ENCODE measurements at regions not wholly inside any gene's neighbourhood (a gene's known extent, or its start where the extent isn't known, plus 50 kb on each side); places are given as distances from the start of the nearest gene placed in this dataset.

- no peak for TF ChIP-seq CTCF (IDR thresholded peaks at IDR 0.05; ENCODE audit: unreplicated experiment)
- Mint-ChIP-seq H3K4me1 (ENCODE audit: low read depth) (peaks cover 15% of the 10 kb centered on the region), H3K36me3 (ENCODE audit: insufficient read depth) (no peaks in the 10 kb centered on the region), H3K27me3 (peaks cover 2% of the 10 kb centered on the region), H3K27ac (no peak overlapping the region), H3K4me3 (ENCODE audit: low read depth) (no peak overlapping the region), H3K9me3 (ENCODE audit: low read depth) (peaks cover 3% of the 10 kb centered on the region)
- no peak for DNase-seq (ENCODE audit: low spot score, unreplicated experiment)
Observed at GRCh38 chr2:175853616-175853890, 148.5 kb downstream of the LNPK start.

GRCh38 chr2:175852879-175853615, 149.0 kb downstream of the LNPK start:
- Mint-ChIP-seq H3K4me3 (ENCODE audit: low read depth) (no peak overlapping the region), H3K27me3 (peaks cover 2% of the 10 kb centered on the region), H3K9me3 (ENCODE audit: low read depth) (peaks cover 3% of the 10 kb centered on the region), H3K4me1 (ENCODE audit: low read depth) (peaks cover 15% of the 10 kb centered on the region), H3K36me3 (ENCODE audit: insufficient read depth) (no peaks in the 10 kb centered on the region), H3K27ac (no peak overlapping the region)
- DNase-seq (ENCODE audit: low spot score, unreplicated experiment): no peak
- TF ChIP-seq CTCF (IDR thresholded peaks at IDR 0.05; ENCODE audit: unreplicated experiment): no peak

GRCh38 chr2:175847128-175847527, 154.9 kb downstream of the LNPK start:
- Mint-ChIP-seq H3K27ac (no peak overlapping the region), H3K9me3 (ENCODE audit: low read depth) (no peaks in the 10 kb centered on the region), H3K4me3 (ENCODE audit: low read depth) (no peak overlapping the region), H3K27me3 (no peaks in the 10 kb centered on the region), H3K4me1 (ENCODE audit: low read depth) (no peaks in the 10 kb centered on the region), H3K36me3 (ENCODE audit: insufficient read depth) (no peaks in the 10 kb centered on the region)
- no peak for DNase-seq (ENCODE audit: low spot score, unreplicated experiment)
- no peak for TF ChIP-seq CTCF (IDR thresholded peaks at IDR 0.05; ENCODE audit: unreplicated experiment)

- no peaks in the 10 kb centered on the region for H3K27me3 Mint-ChIP-seq
- H3K4me3 Mint-ChIP-seq (ENCODE audit: low read depth): no peak overlapping the region
- H3K9me3 Mint-ChIP-seq (ENCODE audit: low read depth): no peaks in the 10 kb centered on the region
- H3K36me3 Mint-ChIP-seq (ENCODE audit: insufficient read depth): no peaks in the 10 kb centered on the region
- no peak for TF ChIP-seq CTCF (IDR thresholded peaks at IDR 0.05; ENCODE audit: unreplicated experiment)
- H3K4me1 Mint-ChIP-seq (ENCODE audit: low read depth): no peaks in the 10 kb centered on the region
- DNase-seq (ENCODE audit: low spot score, unreplicated experiment): no peak
- H3K27ac Mint-ChIP-seq: no peak overlapping the region
Observed at GRCh38 chr2:175844169-175844568, 157.9 kb downstream of the LNPK start.

- H3K27me3 Mint-ChIP-seq: no peaks in the 10 kb centered on the region
- TF ChIP-seq CTCF (IDR thresholded peaks at IDR 0.05; ENCODE audit: unreplicated experiment): no peak
- no peaks in the 10 kb centered on the region for H3K4me1 Mint-ChIP-seq (ENCODE audit: low read depth)
- no peaks in the 10 kb centered on the region for H3K36me3 Mint-ChIP-seq (ENCODE audit: insufficient read depth)
- H3K4me3 Mint-ChIP-seq (ENCODE audit: low read depth): no peak overlapping the region
- H3K9me3 Mint-ChIP-seq (ENCODE audit: low read depth): no peaks in the 10 kb centered on the region
- no peak overlapping the region for H3K27ac Mint-ChIP-seq
- DNase-seq (ENCODE audit: low spot score, unreplicated experiment): no peak
Observed at GRCh38 chr2:175843625-175844024, 158.4 kb downstream of the LNPK start.

Data from progenitor cell of endocrine pancreas (in vitro differentiated cells).